ENCODE measurements at regions not wholly inside any gene's neighbourhood (a gene's known extent, or its start where the extent isn't known, plus 50 kb on each side); places are given as distances from the start of the nearest gene placed in this dataset.

DNA sequence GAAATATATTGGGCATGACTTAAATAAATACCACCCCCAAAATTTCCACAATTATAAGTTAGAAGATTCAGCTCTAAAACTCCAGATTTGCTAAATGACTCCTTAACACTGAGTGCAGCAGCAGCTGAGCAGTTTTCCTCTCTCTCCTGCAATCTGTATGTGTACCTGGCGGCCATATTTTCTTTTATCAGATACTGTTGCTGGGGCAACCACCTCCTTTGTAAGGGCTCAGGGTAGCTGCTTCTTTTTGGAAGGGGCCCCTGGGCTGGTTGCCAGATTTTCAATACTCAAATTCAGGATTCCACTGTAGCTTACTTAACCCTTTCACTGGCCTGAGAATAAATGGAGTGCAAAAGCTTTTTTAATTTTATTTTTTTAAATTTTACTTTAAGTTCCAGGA is 197.0 kb downstream of the TAF11L14 start:
- Histone ChIP-seq H2BK20ac (ENCODE audit: low read length) (no peak overlapping the region), H4K5ac (ENCODE audit: insufficient read length, low read depth, low read length) (no peak overlapping the region), H3K79me2 (ENCODE audit: control insufficient read depth in 1 of 2, insufficient read depth in 2 of 2, low read length in 2 of 2) (no peaks in the 10 kb centered on the region), H3K18ac (ENCODE audit: extremely low read depth, low read length) (no peak overlapping the region), H3K56ac (replicated peaks; ENCODE audit: insufficient read length, low read depth, low read length) (no peak overlapping the region), H3K9ac (replicated peaks in 1 of 4; ENCODE audit: extremely low read depth in 1 of 4, low read depth in 3 of 4, low read length in 3 of 4) (no peak overlapping the region), H4K91ac (replicated peaks; ENCODE audit: insufficient read length, low read length) (no peak overlapping the region), H3K79me1 (ENCODE audit: low read depth, low read length) (no peaks in the 10 kb centered on the region), H3K23me2 (ENCODE audit: low read depth, low read length) (no peaks in the 10 kb centered on the region), H2BK5ac (ENCODE audit: low read depth, low read length) (no peak overlapping the region), H3K27me3 (replicated peaks in 1 of 4; ENCODE audit: control insufficient read depth in 3 of 4, extremely low read depth in 1 of 4, insufficient read depth in 3 of 4, low read length in 3 of 4) (no peaks in the 10 kb centered on the region), H3K4me2 (ENCODE audit: insufficient read depth in 1 of 2, low read depth in 2 of 2, low read length in 2 of 2) (no peak overlapping the region), H2BK15ac (ENCODE audit: low read length) (no peak overlapping the region), H3K4me1 (replicated peaks in 1 of 4; ENCODE audit: control insufficient read depth in 3 of 4, insufficient read depth in 4 of 4, low read length in 3 of 4) (no peaks in the 10 kb centered on the region), H4K8ac (ENCODE audit: extremely low read depth, insufficient read depth, low read length) (no peak overlapping the region), H3K9me3 (ENCODE audit: insufficient read depth in 2 of 2, low read depth in 1 of 2, low read length in 1 of 2) (peaks cover 0 to 3% of the 10 kb centered on the region in 2 experiments; a peak in 1 of 4 replicates), H3K4ac (replicated peaks; ENCODE audit: insufficient read length, low read depth, low read length) (no peak overlapping the region), H2AK5ac (ENCODE audit: low read depth, low read length) (no peak overlapping the region), H3K23ac (ENCODE audit: insufficient read length) (no peak overlapping the region), H3K14ac (ENCODE audit: insufficient read length) (no peak overlapping the region), H2AFZ (ENCODE audit: low read length) (no peak overlapping the region), H2BK12ac (ENCODE audit: low read depth, low read length) (no peak overlapping the region), H4K20me1 (replicated peaks in 1 of 2; ENCODE audit: control insufficient read depth in 1 of 2, insufficient read depth in 2 of 2, low read length in 2 of 2) (no peaks in the 10 kb centered on the region), H3K36me3 (ENCODE audit: control insufficient read depth in 2 of 4, insufficient read depth in 4 of 4, low read length in 3 of 4) (no peaks in the 10 kb centered on the region), H3K4me3 (ENCODE audit: extremely low read depth in 1 of 4, insufficient read depth in 2 of 4, low read depth in 3 of 4, low read length in 4 of 4) (no peak overlapping the region), H2BK120ac (replicated peaks; ENCODE audit: low read depth, low read length) (no peak overlapping the region), H3K27ac (ENCODE audit: low read depth, low read length) (no peak overlapping the region)
- 84% methylated on average over 1 of the region's 1 CpG; no CpG with 5 or more reads in 1 of the 2 experiments for WGBS, 2 experiments (ENCODE audit: extremely low coverage in 1 of 2, insufficient coverage in 1 of 2, insufficient read length in 1 of 2, insufficient replicate concordance in 2 of 2, low coverage in 1 of 2, low lambda C conversion rate in 2 of 2, missing lambda C conversion rate in 1 of 2)
- ChIA-PET POLR2A (ENCODE audit: partially characterized antibody) (no interaction called here), CTCF (ENCODE audit: partially characterized antibody) (no interaction called here)
- FAIRE-seq: no peak
- no peak for DNase-seq (ENCODE audit: low read depth in 1 of 2, low spot score in 2 of 2)
- TF ChIP-seq YY1 (IDR thresholded peaks at IDR 0.05; ENCODE audit: low read depth, low read length) (peak; percentile 76; the same call in 1 of the 2 replicates), BCL11A (IDR thresholded peaks at IDR 0.05; ENCODE audit: low read depth in 2 of 2, low read length in 2 of 2) (no peak), PHF8 (conservative IDR thresholded peaks at IDR 0.05; ENCODE audit: low read depth, low read length) (no peak)
- TF ChIP-seq, protein P1, sequence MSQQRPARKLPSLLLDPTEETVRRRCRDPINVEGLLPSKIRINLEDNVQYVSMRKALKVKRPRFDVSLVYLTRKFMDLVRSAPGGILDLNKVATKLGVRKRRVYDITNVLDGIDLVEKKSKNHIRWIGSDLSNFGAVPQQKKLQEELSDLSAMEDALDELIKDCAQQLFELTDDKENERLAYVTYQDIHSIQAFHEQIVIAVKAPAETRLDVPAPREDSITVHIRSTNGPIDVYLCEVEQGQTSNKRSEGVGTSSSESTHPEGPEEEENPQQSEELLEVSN (IDR thresholded peaks at IDR 0.05): no peak

Measured in H1 (cell line).